ENCODE measurements at regions not wholly inside any gene's neighbourhood (a gene's known extent, or its start where the extent isn't known, plus 50 kb on each side); places are given as distances from the start of the nearest gene placed in this dataset.

DNA sequence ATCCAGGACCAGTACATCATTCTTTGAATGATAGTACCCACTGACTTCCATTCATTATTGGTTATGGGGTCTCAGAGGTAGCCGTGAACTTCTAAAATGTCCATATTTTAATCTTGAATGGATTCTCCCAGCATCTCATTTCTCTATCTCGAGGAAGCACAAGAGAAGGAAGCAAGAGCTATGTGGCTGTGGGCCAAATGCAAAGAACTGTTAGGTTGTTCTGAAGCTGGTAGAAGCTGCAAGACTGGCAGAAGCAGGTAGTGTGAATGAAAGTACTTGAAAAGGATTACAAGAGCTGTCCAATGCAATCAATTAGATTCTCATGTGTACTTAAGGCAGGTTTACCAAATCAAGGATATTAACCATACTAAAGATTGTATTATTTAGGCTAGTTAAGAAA, 1131.8 kb downstream of the GRIK2 start:
- Histone ChIP-seq H3K27me3 (ENCODE audit: low read length) (no peaks in the 10 kb centered on the region), H3K79me2 (ENCODE audit: insufficient read depth, low read length) (no peaks in the 10 kb centered on the region), H3F3A (ENCODE audit: insufficient read depth) (no peaks in the 10 kb centered on the region), H3K9me2 (replicated peaks; ENCODE audit: insufficient read depth, low read length) (no peaks in the 10 kb centered on the region), H3K9me3 (ENCODE audit: insufficient read depth, low read length) (no peaks in the 10 kb centered on the region), H3K36me3 (ENCODE audit: low read length) (no peaks in the 10 kb centered on the region), H3K27ac (ENCODE audit: low read depth, low read length) (no peak overlapping the region), H3K9ac (ENCODE audit: low read length) (no peak overlapping the region), H3K4me3 (ENCODE audit: insufficient read depth, low read length, poor library complexity, severe bottlenecking) (no peak overlapping the region), H3K4me2 (ENCODE audit: low read depth, low read length, poor library complexity, severe bottlenecking) (no peak overlapping the region), H2AFZ (ENCODE audit: low read depth, low read length, severe bottlenecking) (no peak overlapping the region), H4K20me1 (ENCODE audit: low read depth, low read length) (no peaks in the 10 kb centered on the region)
- TF ChIP-seq EZH2phosphoT487 (conservative IDR thresholded peaks at IDR 0.05; ENCODE audit: low read length): no peak
- TF ChIP-seq CTCF (IDR thresholded peaks at IDR 0.05; ENCODE audit: insufficient read depth, low read length, poor library complexity, severe bottlenecking): no peak

- Histone ChIP-seq H3K27me3 (ENCODE audit: low read length) (no peaks in the 10 kb centered on the region), H3K9me2 (replicated peaks; ENCODE audit: insufficient read depth, low read length) (no peaks in the 10 kb centered on the region), H3K9ac (ENCODE audit: low read length) (no peak overlapping the region), H3K4me2 (ENCODE audit: low read depth, low read length, poor library complexity, severe bottlenecking) (no peak overlapping the region), H2AFZ (ENCODE audit: low read depth, low read length, severe bottlenecking) (no peak overlapping the region), H4K20me1 (ENCODE audit: low read depth, low read length) (no peaks in the 10 kb centered on the region), H3K4me3 (ENCODE audit: insufficient read depth, low read length, poor library complexity, severe bottlenecking) (no peak overlapping the region), H3K79me2 (ENCODE audit: insufficient read depth, low read length) (no peaks in the 10 kb centered on the region), H3K27ac (ENCODE audit: low read depth, low read length) (no peak overlapping the region), H3F3A (ENCODE audit: insufficient read depth) (no peaks in the 10 kb centered on the region), H3K9me3 (ENCODE audit: insufficient read depth, low read length) (no peaks in the 10 kb centered on the region), H3K36me3 (ENCODE audit: low read length) (no peaks in the 10 kb centered on the region)
- no peak for TF ChIP-seq EZH2phosphoT487 (conservative IDR thresholded peaks at IDR 0.05; ENCODE audit: low read length)
- no peak for TF ChIP-seq CTCF (IDR thresholded peaks at IDR 0.05; ENCODE audit: insufficient read depth, low read length, poor library complexity, severe bottlenecking)
Observed at GRCh38 chr6:102520966-102521365, 1127.5 kb downstream of the GRIK2 start.

- Histone ChIP-seq H3K9me2 (replicated peaks; ENCODE audit: insufficient read depth, low read length) (no peaks in the 10 kb centered on the region), H3K27me3 (ENCODE audit: low read length) (no peaks in the 10 kb centered on the region), H3K27ac (ENCODE audit: low read depth, low read length) (no peak overlapping the region), H2AFZ (ENCODE audit: low read depth, low read length, severe bottlenecking) (no peak overlapping the region), H3K9ac (ENCODE audit: low read length) (no peak overlapping the region), H3K4me3 (ENCODE audit: insufficient read depth, low read length, poor library complexity, severe bottlenecking) (no peak overlapping the region), H3K9me3 (ENCODE audit: insufficient read depth, low read length) (no peaks in the 10 kb centered on the region), H3K79me2 (ENCODE audit: insufficient read depth, low read length) (no peaks in the 10 kb centered on the region), H3F3A (ENCODE audit: insufficient read depth) (no peaks in the 10 kb centered on the region), H3K4me2 (ENCODE audit: low read depth, low read length, poor library complexity, severe bottlenecking) (no peak overlapping the region), H3K36me3 (ENCODE audit: low read length) (no peaks in the 10 kb centered on the region), H4K20me1 (ENCODE audit: low read depth, low read length) (no peaks in the 10 kb centered on the region)
- TF ChIP-seq CTCF (IDR thresholded peaks at IDR 0.05; ENCODE audit: insufficient read depth, low read length, poor library complexity, severe bottlenecking) (no peak), EZH2phosphoT487 (conservative IDR thresholded peaks at IDR 0.05; ENCODE audit: low read length) (no peak)
Observed at GRCh38 chr6:102517506-102517905, 1124.0 kb downstream of the GRIK2 start.

- Histone ChIP-seq H2AFZ (ENCODE audit: low read depth, low read length, severe bottlenecking) (no peak overlapping the region), H3K9me3 (ENCODE audit: insufficient read depth, low read length) (no peaks in the 10 kb centered on the region), H3K4me3 (ENCODE audit: insufficient read depth, low read length, poor library complexity, severe bottlenecking) (no peak overlapping the region), H3K4me2 (ENCODE audit: low read depth, low read length, poor library complexity, severe bottlenecking) (no peak overlapping the region), H3K36me3 (ENCODE audit: low read length) (no peaks in the 10 kb centered on the region), H3K79me2 (ENCODE audit: insufficient read depth, low read length) (no peaks in the 10 kb centered on the region), H3K9ac (ENCODE audit: low read length) (no peak overlapping the region), H3F3A (ENCODE audit: insufficient read depth) (no peaks in the 10 kb centered on the region), H4K20me1 (ENCODE audit: low read depth, low read length) (no peaks in the 10 kb centered on the region), H3K27me3 (ENCODE audit: low read length) (no peaks in the 10 kb centered on the region), H3K9me2 (replicated peaks; ENCODE audit: insufficient read depth, low read length) (no peaks in the 10 kb centered on the region), H3K27ac (ENCODE audit: low read depth, low read length) (no peak overlapping the region)
- TF ChIP-seq EZH2phosphoT487 (conservative IDR thresholded peaks at IDR 0.05; ENCODE audit: low read length) (no peak), CTCF (IDR thresholded peaks at IDR 0.05; ENCODE audit: insufficient read depth, low read length, poor library complexity, severe bottlenecking) (no peak)
Observed at GRCh38 chr6:102501615-102502014, 1108.1 kb downstream of the GRIK2 start.
